GM18951 (cell line): ENCODE measurements at regions not wholly inside any gene's neighbourhood (a gene's known extent, or its start where the extent isn't known, plus 50 kb on each side); places are given as distances from the start of the nearest gene placed in this dataset.

Experiments used
- POLR2A ChIP-seq: IDR thresholded peaks from 4 replicates; pipeline ENCODE4 v1.6.1; 2011; ENCODE audit warnings: mild to moderate bottlenecking; ENCODE audit not compliant: insufficient read length, insufficient read depth; ENCODE audit errors: extremely low read depth
- in situ Hi-C: fragments of 300-500 bp; cut with MboI; formaldehyde crosslinking; loops from one replicate; pipeline ENCODE4 v1.12.0; 2022; ENCODE audit warnings: low sequenced_read_pairs, mixed read lengths, inconsistent platforms; ENCODE audit not compliant: unreplicated experiment

DNA sequence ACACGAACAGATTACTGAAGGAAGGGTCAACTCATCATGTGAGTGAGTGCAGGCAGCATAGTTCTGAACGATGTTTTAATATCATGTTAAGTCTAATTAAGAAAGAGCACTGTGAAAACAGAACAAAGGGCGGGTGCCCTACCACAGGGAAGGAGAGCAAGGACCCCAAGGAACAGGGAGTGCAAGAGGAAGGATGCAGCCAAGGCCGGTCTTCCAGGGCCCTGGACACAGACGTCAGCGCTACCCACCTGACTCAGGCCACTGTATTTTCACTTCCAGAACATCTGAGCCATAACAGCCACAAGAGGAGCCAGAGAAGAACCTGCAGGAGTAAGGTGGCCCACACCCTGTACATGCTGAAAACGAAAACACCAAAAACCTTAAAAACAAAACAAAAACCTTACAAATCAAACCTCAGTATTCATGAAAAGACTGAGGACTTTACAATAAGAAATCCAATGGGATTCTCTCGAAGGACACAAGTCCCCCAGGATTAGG is 506.1 kb upstream of the AKR1E2 start:
- in situ Hi-C loops = no loop called here
- TF ChIP-seq POLR2A = no peak

GRCh38 chr10:4316161-4316810 is 509.7 kb upstream of the AKR1E2 start:
- in situ Hi-C loops = no loop called here
- no peak for TF ChIP-seq POLR2A

DNA sequence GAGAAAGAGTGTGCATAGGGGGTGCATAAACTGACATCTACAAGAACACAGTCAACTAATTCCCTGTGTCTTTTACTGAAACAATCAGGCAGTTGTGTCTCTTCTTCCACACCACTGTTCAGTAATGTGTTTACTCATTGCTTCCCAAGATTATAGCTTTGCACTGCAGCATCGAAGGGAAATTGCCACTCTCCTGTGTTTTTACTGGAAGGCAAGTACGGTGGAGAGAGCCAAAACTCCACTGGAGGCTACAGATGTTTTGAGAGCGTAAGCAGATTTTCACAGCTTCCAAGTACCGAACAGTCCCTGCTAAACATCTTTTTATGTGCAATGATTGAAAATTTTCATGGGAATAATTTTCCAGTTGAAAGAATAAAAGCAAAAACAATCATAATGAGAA is 510.5 kb upstream of the AKR1E2 start:
- in situ Hi-C loops = no loop called here
- no peak for TF ChIP-seq POLR2A

DNA sequence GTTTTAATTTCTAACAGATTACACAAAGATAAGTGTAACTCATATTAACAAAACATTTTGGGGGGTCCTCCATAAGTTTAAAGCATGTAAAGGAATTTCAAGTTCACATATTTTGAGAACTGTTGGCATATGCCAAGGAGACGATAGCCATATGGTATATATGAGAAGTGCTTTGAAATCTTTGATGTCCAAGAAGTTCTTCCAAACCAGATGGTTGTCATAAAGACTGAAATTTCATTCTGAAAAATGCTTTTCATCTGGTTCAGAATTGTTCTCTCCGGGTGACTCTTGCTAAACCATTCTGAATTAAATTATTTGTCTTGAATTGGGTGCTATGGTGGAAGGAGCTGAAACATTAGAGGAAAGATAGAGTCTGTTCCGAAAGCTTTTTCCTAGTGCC is 513.0 kb upstream of the AKR1E2 start:
- in situ Hi-C loops = no loop called here
- TF ChIP-seq POLR2A = no peak

DNA sequence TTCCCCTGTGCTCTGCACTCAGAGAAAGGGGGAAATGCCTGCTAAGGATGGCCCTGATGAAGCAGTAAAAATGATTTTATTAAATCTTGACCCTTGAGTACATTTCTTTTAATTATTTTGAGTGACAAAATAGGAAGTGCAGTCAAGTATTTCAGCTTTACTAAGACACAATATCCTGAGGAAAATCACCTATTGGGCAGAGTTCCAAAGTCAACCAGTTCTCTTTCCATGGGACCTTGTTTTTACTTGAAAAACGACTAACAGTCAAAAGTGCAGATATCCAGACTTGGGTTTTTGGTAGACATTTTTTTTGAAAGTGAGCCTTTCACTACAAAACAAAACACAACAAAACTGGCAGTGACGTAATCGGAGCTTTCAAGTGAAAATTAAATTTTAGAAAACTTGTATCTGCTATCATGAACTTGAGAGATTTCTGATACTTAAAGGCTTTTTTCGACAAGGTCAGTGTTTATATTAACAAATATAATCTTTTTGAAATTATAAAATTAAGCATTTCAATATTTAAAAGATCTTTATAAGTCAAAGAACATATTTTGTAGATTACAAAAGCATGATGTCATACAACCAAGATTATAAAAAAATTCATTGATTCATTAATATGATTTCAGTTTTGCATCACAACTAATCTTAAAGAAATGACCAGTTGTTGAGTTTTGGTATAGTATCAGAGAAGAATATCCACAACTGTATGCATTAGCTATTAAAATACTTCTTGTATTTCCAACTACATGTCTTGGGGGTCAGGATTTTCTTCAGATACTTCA is 513.8 kb upstream of the AKR1E2 start:
- no peak for TF ChIP-seq POLR2A
- in situ Hi-C loops = no loop called here

DNA sequence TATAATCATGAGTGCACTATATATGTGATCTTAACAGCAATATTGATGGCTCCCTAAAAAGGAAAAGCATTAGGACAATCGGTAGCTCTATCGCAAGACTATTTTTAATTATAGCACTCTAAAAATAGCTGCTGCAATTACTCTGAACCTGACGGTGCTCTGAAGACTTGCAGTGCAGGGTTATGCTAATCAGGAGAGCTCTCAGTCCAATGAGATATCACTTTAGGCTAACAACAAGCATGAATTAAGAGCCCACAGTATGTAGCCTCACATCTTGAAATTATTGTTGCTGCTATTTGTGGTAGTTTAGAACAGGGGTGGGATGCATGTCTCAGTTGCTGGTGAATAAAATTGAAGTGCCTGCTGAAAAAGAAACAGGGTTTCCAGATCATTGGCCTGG is 515.8 kb upstream of the AKR1E2 start:
- in situ Hi-C loops = no loop called here
- TF ChIP-seq POLR2A = no peak

GRCh38 chr10:4307910-4308309 is 518.1 kb upstream of the AKR1E2 start:
- TF ChIP-seq POLR2A = no peak
- in situ Hi-C loops = no loop called here

GRCh38 chr10:4306871-4307270 is 519.1 kb upstream of the AKR1E2 start:
- in situ Hi-C loops = no loop called here
- TF ChIP-seq POLR2A = no peak

DNA sequence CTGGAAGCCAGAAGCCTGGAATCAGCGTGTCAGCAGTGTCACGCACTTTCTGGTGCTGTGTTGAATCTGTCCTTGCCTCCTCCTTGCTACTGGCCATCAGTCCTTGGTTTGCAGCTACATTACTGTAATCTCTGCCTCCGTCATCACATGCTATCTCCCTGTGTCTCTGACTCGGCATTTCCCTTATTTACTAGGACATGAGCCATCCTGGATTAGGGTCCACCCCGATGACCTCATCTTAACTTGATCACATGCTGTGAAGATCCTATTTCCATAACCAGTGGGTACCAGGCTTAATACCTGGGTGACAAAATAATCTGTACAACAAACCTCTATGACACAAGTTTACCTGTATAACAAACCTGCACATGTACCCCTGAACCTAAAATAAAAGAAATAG is 518.0 kb upstream of the KLF6 start:
- in situ Hi-C loops = no loop called here
- no peak for TF ChIP-seq POLR2A

DNA sequence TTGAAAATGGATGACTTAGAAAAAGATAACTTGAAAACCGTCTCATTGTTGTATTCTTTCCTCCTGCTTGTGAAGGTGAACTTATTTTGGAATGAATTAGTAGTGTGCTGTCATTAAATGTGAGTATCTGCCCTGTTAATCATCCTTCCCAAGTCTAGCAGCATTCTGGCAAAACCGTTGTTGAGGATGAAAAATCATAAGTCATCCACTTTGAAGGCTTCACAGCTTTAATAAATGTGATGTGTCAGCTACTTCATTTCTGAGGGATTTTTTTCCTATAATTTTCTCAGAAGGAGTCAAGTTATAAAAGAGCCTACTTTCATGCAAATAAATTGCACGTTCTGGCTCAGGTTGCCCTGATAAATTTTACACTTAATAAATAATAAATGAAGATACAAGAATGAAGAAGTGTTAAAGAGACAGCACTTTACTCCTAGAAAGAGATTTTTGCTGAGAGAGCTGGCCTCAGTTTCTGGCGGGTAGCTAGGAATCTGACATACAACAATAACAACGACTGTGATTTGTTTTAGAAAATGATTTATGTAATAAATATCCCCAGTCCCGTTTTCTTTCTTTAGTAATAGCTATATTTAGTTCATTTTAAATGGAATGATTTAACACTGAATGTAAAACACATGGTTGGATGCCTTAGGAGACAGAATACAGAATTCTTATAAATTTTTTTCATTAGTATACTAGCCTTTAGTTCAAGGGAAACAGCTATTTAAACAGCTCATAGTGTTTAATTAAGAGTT is 516.5 kb upstream of the KLF6 start:
- in situ Hi-C loops = no loop called here

DNA sequence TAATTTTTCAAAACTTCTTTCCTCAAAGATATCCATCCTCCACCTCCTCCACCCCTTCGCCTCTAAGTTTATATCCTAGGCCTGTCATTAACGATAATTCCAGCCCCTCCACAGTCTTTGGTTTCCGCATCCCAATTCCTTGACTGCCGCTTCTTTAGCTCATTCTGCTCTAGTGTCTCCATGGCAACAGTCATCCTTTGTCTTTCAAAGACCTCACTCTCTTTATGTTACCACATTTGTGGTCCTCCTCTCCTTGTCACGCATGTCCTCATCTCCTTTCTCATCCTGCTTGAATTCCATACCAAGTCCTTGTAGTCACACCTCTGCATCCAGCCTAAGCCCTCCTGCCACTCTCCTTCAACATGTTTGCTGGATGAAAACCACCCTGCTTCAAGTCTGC is 511.2 kb upstream of the KLF6 start:
- no peak for TF ChIP-seq POLR2A

More for the DNA sequence above, 516.5 kb upstream of the KLF6 start:
- no peak for TF ChIP-seq POLR2A

DNA sequence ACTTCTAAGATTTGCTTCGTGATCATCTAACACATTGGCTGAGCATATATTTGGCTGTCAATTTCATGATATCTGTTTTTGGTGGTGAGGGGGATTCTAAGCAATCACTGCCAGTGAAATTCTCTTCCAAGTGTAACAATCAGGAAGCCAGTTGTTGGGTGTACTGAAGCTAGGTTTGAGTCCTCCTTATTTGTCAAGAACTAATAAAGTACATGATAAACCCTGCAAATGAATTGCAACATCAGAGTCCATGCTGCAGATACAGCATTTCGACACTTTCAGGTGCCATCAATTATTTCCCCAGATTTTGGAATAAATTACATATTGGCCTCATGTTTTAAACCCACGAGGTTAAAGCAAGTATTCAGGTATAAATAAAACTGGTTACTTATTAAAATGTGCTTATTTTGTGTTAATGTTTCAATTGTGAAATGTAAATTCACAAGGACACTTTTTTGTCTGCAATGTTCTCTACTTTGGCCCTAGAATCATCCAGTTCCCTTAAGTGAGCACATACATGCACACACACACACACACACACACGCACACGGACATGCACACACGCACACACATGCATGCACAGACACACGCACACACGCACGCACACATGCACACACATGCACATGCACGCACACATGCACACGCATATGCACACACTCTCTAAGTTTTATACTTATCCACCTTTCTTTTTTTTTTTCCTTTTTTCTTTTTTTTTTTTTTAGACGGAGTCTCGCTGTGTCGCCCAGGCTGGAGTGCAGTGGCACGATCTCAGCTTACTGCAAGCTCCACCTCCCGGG is 510.2 kb upstream of the KLF6 start:
- in situ Hi-C loops = no loop called here
- TF ChIP-seq POLR2A = no peak

More for the DNA sequence above, 511.2 kb upstream of the KLF6 start:
- in situ Hi-C loops = no loop called here

GRCh38 chr10:4294271-4294670 is 509.3 kb upstream of the KLF6 start:
- no peak for TF ChIP-seq POLR2A
- in situ Hi-C loops = no loop called here

DNA sequence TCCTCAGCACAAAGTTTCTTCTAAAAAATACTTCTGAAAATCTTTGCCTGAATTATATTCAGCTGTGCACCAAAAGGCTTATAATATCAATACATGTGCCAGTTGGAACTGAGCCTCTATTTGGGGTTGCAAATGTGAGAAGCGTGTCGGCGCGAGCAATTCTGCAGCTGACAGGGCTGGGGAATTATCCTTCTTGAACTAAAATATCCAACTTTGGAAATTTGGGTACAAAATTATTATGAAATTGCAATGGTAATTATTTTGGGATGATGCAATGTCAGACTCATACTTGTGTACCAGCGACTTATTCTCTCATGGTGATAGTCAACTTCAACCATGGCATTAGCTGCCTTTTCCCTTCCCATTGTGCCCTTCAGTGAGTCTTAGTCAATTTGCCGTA is 507.0 kb upstream of the KLF6 start:
- no peak for TF ChIP-seq POLR2A
- in situ Hi-C loops = no loop called here
